ENCODE measurements at regions not wholly inside any gene's neighbourhood (a gene's known extent, or its start where the extent isn't known, plus 50 kb on each side); places are given as distances from the start of the nearest gene placed in this dataset.

DNA sequence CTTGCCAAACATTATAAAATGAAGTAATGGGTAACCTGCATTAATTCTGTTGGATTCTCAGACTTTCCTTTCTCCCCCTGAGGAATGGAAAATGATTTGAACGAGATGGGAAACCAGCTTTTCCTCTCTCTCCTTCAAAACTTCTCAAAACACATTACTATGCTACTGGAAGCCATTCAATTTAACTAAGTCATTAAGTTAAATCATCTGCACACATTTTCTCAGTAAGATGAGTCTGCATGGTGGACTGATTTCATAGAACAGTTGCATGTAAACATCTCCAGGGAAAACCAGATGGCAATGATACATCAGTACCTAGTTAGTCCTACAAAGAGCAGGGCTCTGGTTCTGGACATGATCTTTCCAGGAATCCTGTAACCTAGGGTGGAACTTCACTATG lies 59.9 kb downstream of the BMP4 start:
- no peak for DNase-seq (ENCODE audit: low spot score)

DNA sequence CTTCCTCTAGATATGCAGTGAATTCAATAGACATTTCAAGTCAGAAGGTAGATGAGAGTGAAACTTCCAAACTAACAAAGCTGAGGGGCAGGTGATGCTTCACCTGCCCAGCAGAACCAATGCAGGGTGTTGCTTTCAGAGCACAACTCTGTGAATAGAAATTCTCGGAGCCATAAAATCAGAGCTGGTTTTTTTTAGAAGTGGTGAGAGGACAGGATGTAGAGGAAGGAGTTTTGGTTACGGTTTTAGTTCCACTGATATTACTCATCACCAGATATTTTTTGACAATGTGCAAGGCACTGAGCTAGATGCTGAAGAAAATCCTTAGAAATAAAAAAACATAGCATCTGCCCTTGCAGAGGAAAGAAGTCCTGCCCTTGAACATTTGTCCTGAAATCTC lies 62.2 kb downstream of the BMP4 start:
- no peak for DNase-seq (ENCODE audit: low spot score)

DNA sequence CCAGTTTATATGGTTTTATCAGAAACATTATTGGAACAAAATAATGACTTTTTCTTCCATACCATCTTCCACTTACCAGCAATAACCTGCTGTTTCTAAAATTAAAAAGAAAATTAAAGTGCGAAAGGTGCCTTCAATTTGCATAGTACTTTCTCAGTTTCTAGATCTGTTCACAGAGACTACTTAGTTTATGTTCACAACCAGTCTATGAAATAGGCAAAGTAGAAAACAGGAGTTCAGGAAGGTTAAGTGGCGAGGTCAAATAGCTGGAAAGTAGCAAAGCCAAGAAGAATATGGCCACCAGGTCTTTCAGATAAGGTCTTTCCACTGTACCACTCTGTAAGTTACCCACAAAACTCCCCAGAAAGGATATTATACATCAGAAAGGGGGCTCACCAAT lies 63.3 kb downstream of the BMP4 start:
- no peak for DNase-seq (ENCODE audit: low spot score)

DNA sequence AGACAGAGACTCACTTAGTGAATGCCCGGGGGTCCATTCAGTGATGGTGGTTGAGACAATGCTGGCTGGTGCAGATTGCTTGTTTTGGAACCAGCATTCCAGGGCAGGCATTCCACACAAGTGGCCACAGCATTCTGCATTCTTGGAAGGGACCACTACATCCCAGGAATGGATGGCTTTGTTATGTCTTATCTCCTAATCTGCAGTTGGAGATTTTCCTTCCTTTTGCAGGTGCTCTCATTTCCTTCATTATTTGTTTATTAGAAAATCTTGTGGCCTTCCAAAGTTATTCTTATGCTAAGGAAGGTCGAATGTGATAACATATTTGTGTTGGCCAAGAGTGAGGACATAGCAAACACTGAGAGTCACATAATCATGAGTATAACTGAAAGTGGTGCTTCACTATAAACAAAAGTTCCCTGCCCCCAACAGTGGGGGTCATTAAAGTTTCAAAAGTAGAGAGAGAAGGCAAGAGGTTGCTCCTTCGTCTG lies 66.0 kb downstream of the BMP4 start:
- DNase-seq (ENCODE audit: low spot score) = no peak

DNA sequence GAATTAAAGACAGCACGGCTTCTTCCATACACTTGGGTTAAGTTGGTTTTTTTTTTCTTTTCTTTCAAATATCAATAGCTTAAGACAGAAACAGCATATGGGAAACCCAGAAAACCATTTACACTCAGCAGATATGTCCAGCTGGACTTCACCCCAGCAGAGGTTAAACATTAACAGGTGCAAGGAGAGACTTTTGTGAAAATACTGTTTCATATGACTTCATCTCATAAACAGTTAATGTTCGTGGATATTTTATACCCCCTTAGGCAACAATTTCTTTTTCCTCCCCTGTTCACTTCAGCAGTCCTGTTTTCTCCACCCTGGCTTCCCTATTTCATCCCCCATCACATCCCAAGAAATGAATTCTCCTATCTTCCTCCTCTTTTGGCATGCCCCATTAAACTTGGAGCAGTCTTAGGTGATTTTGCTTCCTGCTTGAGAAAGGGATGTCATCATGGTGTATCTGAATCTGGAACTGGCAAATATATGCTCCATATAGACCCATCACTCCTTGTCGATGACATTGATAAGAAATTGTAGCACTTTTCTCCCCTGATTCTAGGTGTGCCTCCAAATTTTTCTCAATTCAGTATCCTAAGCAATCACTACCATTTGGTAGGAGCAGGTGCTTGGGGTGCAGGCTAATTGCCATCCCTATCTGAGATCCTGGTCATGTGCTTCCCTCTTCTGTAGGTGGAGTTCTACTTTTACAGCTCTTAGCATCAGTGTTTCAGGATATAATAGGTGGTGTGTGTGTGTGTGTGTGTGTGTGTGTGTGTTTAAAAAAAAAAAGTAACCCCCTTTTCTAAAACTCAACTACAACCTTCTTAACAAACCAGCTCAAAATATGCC lies 67.9 kb downstream of the BMP4 start:
- no peak for DNase-seq (ENCODE audit: low spot score)

DNA sequence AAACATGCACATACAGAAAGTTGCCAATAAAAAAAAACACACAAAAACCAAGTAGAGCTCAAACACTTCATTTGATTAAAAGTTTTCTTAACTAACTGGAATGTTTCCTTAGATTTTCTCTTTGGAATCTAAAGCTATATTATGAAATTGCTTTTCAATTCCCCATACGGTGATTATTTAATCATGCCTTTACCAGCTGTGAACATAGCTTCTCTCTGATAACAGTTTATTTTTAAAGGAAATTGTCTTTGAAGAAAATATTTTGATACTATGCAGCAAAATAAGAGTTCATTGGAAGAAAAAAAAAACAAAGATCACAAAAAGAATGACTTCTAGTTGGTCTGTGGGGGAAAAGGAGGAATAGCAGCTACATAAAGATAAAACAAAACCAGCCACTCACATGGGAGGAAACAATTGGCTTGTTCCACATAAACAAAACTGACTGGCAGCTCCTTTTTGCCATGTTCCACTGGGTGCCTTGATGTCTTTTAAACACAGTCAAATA lies 71.4 kb downstream of the BMP4 start:
- DNase-seq (ENCODE audit: low spot score) = no peak

DNA sequence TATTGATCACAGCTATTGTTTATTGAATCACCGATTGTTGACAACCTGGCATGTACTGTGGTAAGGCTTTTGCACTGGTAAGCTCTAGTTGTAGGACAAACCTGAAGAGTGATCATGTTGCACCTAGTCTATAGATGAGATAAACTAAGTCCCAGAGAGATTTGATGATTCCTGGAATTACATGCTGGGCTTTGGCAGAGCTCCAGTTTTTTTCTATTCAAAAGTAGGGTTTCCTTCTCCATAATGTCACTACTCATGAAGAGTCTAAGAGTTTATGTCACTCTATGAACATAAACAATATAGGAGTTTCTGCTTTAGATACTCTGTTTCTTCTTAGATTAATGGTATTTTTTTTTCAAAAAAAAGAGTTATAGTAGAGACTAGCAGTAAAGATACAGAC lies 72.0 kb downstream of the BMP4 start:
- no peak for DNase-seq (ENCODE audit: low spot score)

DNA sequence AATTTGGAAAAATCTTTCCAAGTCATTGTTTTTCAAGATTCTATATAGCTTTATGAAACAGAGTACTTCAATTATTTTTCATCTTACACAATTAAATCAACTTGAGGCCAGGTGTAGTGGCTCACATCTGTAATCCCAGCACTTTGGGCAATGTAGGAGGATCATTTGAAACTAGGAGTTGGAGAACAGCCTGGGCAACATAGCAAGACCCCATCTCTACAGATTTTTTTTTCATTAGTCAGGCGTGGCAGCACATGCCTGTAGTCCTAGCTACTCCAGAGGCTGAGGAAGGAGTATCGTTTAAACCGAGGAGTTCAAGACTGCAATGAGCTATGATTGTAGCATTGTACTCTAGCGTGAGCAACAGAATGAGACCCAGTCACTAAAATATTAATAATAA lies 72.9 kb downstream of the BMP4 start:
- DNase-seq (ENCODE audit: low spot score) = no peak

DNA sequence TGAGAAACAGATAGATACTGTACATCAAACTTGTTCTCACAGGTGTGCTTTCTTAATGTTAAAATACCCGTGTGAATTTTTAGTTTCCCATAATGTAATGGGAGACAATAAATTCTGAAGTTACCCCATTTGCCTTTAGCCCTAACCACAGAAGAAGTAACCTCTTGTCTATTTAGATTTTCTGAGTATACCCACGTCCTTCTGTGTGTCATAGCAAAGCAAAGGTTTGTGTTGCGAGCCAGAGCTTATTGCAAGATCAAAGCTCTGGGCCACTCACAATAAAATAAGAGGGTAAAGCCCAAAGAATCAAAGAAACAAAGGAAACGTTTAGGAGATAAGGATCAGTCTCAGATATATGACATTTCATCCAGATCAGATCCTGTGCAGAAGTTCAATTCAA lies 73.9 kb downstream of the BMP4 start:
- no peak for DNase-seq (ENCODE audit: low spot score)

DNA sequence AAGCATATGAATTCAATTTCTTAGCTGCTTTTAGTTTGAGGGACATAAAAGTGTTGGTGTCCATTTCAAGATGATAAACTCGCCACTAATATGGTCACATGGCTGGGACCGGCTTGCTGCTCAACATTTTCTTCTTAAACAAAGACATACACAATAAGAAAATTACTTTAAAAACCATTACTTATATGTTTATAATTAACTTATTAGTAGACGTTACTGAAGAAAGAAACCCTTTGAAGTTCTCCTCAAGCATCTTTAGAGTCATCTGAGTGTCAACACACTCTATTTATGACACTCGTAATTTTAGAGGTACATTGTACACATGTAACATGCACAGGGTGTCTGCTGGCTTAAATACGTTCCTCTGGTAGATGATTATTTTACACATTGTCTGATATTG lies 74.7 kb downstream of the BMP4 start:
- no peak for DNase-seq (ENCODE audit: low spot score)

DNA sequence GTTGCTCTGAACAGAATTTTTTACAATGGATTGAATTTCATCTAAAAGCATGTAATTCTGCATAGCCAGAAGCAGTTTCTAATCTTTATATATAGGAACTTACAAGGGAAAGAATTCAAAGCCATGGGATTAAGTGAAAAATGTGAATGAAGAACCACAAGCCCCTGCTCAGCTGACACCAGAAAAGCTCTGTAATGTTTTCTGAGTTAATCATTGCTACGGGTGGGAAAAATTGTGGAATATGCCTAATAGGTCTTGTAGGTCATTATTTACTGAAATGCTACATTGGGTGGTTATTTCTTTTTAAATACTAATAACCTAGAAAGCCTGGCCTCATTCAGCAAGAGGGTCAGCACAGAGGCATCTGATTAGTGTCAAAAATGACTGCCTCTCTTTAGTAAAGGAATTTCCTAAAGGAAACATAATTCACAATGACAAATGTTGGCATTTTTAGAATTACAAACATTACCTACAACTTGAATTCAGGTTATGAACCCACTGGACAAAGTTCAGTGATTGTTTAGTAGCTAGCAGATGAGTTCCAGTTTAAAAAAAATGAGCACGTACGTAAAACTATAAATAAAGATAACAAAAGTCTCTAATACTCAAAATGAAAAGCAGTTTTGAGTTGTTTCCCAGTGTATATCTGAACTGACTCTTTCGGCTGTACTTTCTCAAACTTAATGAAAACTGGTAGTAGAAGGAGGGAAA lies 75.3 kb downstream of the BMP4 start:
- DNase-seq (ENCODE audit: low spot score) = no peak

DNA sequence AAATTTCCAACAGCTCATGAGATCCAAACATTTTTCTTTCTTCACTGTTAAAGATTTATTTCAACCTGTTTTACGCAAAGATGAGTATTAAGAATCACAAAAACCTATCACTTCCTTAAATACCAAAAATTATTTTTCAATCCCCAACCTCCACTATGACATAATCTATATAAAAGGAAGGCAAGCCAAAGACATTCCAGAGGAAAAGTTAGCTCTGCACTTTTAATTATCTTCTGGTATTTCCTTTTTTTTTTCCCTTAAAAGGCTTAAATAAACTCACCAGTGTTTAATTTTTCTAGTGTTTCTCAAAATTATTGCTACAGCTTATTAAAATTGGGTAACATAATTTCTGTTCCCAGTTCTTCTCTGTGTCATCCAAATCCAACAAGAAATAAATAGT lies 75.9 kb downstream of the BMP4 start:
- DNase-seq (ENCODE audit: low spot score) = no peak

DNA sequence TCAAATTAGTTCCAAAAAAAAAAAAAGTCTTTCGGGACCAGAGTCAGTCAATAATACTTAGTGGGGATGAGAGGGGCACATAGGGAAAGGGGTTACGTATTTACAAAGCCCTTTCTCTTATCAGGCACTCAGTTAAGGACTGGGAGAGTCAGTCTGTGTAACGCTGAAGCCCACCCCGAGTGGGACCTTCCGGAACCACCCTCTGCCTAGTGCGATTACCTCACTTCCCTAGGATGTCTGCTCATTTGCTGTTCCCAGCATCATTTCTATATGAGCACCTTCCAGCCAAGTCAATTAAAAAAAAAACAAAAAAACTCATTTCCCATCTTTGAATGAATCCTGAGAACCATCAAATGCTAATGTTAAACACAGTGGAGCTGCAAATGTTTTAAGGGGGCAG lies 76.9 kb downstream of the BMP4 start:
- DNase-seq (ENCODE audit: low spot score) = no peak

DNA sequence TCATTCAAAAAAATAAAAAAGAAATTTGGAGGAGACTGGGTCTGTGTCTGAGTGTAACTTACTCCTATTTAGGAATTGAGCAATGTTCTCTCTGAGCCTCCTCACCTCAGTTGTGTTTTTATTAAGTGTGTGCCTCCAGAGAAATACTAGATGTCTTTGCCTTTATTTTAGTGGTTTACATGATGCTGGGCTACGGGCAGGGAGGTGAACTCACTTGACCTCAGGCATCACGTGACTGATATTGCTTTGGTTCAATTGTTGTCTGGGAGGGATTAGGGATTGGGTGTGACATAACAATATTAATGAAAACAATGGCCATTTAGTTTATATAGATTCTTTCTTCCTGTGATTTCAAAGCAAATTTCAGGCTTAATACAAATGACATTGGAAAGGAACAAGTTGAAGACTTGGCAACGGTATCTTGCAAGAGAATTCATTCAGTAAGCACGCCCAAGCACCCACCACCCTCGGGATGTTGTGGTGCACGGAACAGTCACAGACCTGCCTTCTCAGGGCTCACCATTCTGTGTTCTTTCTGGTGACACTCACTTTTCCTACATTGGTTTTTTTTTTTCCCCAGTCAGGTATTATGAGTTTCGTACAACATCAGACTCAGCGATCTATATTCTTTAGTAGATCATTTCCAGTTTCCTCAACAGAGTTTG lies 77.5 kb downstream of the BMP4 start:
- DNase-seq (ENCODE audit: low spot score) = no peak

DNA sequence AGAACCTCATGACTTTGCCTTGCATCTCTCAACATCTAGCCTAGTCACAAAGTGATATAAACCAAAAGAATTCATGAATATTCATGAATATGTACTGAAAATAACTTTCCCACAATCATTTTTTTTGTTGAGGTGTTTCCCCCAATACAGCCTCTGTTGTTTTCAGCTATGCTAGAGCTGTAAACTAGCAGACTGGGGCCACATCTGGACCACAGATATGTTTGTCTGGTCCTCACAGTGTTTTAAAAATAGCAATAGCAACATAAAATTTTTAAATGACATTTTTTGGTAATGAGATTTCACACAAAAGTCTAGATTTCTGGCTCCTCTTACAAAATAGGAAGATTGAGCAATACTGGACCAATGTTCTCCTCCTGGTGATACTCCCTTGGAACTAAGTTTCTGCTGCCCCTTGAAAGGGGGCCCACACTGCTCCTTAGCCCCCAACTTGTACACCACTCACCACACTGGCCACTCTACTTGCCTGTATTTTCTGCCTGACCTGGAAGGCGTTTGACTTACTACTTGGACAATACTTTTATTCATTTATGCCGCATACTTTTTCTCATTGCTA lies 81.2 kb downstream of the BMP4 start:
- no peak for DNase-seq (ENCODE audit: low spot score)

DNA sequence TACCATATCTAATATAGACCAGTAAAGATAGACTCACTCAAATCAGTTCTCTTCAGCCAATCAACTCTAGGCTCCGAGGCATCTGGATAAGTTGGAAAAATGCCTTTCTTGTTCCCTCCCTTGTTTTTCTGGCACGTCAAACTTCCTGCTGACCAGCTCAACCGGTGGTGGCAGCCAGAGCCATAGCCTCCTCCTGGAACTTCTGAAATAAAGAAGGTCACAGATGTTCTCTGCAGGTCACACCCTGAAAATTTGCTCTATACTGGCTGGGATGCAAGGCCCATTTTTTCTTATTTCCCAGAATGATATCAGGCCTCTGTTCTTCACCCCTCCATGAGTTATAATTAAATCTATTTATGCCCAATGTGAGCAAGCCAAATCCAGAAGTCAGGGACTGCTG lies 81.9 kb downstream of the BMP4 start:
- no peak for DNase-seq (ENCODE audit: low spot score)

DNA sequence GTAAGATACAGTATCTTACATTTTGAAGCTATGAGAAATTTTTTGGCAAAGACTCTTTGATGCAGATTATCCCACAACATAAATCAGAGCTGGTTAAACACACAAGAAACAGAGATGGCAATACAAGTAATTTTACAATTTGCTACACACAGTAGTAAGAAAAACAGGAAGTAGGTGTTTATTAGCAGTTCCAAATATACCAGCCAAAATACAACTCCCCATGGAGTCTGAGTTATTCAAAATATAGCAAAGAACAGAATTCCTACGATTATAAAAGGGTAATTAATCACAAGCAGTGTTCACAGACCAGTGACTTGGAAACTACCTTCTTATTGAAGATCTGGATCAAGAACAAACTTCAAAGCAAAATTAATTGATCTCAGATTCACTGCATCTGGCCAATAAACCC lies 83.9 kb downstream of the BMP4 start:
- DNase-seq (ENCODE audit: low spot score) = no peak

DNA sequence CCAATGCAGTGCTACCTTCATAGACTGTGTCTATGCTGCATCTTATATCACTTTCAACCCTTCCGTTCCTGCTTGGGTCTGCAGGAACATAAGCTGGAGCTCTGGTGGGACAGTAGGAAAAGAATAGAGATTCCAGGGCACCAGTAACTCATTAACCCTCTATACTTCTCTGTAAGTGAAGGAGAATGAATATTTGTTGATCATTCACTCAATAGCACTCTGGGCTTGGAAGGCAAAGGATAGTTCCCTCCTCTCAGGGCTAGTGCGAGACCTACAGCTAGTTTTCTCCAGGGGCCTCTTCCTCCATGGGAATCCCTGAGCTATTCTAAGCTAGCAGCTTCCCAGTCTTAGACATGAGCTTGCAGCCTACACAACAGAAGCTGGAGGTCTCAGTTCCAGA lies 84.7 kb downstream of the BMP4 start:
- DNase-seq (ENCODE audit: low spot score) = no peak

DNA sequence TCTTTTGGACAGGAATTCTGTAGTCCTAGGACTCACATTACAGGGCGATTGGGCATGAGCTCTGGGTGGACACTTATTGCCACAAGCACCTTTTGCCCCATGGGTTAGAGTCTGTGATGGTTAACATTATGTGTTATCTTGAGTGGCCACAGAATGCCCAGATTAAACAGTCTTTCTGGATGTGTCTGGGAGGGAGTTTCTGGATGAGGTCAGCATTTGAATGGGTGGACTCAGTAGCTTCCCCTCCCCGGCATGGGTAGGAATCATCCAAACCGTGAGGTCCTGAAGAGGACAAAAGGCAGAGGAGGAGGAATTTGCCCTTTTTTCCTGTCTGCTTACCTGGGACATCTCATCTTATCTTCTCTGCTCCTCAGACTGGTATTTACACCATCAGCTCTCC lies 85.6 kb downstream of the BMP4 start:
- no peak for DNase-seq (ENCODE audit: low spot score)

DNA sequence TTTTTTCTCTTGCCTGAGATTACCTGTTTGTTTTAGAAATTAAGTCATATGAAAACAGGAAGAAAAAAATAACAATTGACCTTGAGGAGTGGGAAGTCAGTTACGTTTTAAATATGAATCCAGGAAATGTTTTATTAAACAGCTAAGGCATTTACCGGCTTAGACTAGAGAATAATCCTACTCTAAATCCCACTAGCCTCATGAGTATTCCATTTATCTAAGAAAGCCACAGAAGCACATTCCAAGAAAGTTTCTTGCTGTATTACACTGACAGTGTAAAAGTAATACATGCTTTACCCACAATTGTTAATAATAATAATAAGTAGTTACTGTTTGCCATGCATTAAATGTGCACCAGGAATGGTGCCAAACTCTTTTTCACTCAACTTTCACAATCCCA lies 90.9 kb downstream of the BMP4 start:
- DNase-seq (ENCODE audit: low spot score) = no peak

DNA sequence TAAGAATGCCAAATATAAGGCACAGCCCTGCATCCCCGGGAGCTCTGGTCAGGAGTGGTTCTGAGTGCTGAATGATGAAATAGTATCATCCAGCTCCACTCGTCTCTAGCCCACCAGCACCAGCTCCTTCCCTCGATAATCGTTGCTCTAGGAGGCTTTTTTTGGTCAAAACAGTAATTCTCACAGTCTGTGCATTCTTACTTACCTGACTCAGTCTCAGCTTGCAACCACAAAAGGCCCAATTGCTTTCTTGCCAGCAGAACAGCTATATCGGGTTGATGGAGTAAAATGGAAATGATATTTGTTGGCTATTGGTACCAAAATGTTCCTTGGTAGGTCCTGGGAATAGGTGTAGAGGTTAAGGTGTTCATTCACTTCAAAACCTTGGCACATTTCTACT lies 94.8 kb downstream of the BMP4 start:
- no peak for DNase-seq (ENCODE audit: low spot score)

DNA sequence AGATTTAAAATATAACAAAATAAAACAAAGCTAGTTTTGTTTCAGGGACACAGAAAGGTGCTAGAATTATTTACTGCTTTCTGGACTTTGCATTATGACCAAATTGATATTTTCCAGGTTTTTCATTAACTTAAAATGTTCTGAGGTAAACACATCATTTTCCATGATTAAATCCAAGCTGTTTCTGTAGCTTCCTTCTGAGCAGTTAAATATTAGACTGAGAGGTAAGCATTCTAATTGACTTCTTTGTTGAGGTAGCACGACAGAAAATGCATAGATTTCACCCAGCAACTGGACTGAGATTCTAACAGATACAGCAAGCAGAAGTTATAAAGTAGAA lies 98.3 kb downstream of the BMP4 start:
- DNase-seq (ENCODE audit: low spot score) = no peak
